Psoas muscle (tissue), 7 donors: ENCODE measurements at regions not wholly inside any gene's neighbourhood (a gene's known extent, or its start where the extent isn't known, plus 50 kb on each side); places are given as distances from the start of the nearest gene placed in this dataset.

Source experiments
- ATAC-seq, 4 donors: fragments of 200-7000 bp; cut with Tn5 transposase; one replicate each; pipeline ENCODE4 v1.9.1; 2020; ENCODE audit warnings: moderate library complexity in 3 of 4, mild to moderate bottlenecking in 2 of 4
- DNase-seq, 2 donors: peaks; one replicate each; pipeline ENCODE4 v3.0.0-alpha.2; 2020
- H3K27ac ChIP-seq: fragments of 200-600 bp; one replicate; pipeline ENCODE4 v1.8.0; 2022
- H3K27me3 ChIP-seq, 3 donors: fragments of 200-600 bp in 1 of 3; one replicate each; pipeline versions ENCODE4 v1.6.1 to v1.8.0; 2013 to 2022; ENCODE audit warnings: low read length in 2 of 3, mild to moderate bottlenecking in 2 of 3, moderate library complexity in 1 of 3; ENCODE audit not compliant: insufficient read depth in 3 of 3
- H3K36me3 ChIP-seq, 2 donors: fragments of 200-600 bp in 1 of 2; one replicate each; pipeline versions ENCODE4 v1.6.1 to v1.8.0; 2013 to 2022; ENCODE audit warnings: low read depth in 1 of 2, mild to moderate bottlenecking in 1 of 2, moderate library complexity in 1 of 2; ENCODE audit not compliant: insufficient read depth in 1 of 2
- H3K4me1 ChIP-seq: fragments of 200-600 bp; one replicate; pipeline ENCODE4 v1.8.0; 2022
- H3K4me3 ChIP-seq: fragments of 200-600 bp; one replicate; pipeline ENCODE4 v1.8.0; 2022; ENCODE audit warnings: mild to moderate bottlenecking
- H3K9me3 ChIP-seq: fragments of 200-600 bp; one replicate; pipeline ENCODE4 v1.8.0; 2022
- WGBS, 3 donors: extraction: QIAGEN DNeasy Blood & Tissue Kit; methylation state at CpG; one replicate each; pipeline versions ENCODE4 v1.1.6 to v1.1.7; 2013; 5-methylcytosine and 5-hydroxymethylcytosine counted together
- intact Hi-C, 2 donors: fragments of 100-400 bp; cut with DNase I; formaldehyde crosslinking; loops; one replicate each; pipeline versions ENCODE4 v1.11.0 to v1.14.2; 2022
- TF ChIP-seq, protein P1 (sequence below): fragments of 200-600 bp; IDR thresholded peaks from one replicate; pipeline ENCODE4 v1.8.0; 2022; ENCODE audit warnings: antibody characterized with exemption
- donor health status: healthy with polysubstance abuse.
- donor health status: DM: no; HTN: no; CAD: no; lungs with moderate emphysema.
- donor health status: Bipolar disorder and iron deficiency.
- donor health status: healthy.
- donor health status: DM: yes; HTN: yes; CAD: no.
- donor health status: DM: no; HTN: no; CAD: no.
- donor health status: DM: yes; HTN: yes; CAD: no.

- Histone ChIP-seq H3K9me3 (peaks cover 3% of the 10 kb centered on the region), H3K36me3 (no peaks in the 10 kb centered on the region), H3K4me3 (no peak overlapping the region), H3K4me1 (no peaks in the 10 kb centered on the region), H3K27ac (no peak overlapping the region), H3K27me3 (no peaks in the 10 kb centered on the region)
- 10 to 33% (median 23%) methylated on average over 1 of the region's 1 CpG for WGBS, 3 donors
- ATAC-seq, result no peak
- intact Hi-C loops, result no loop called here
- no peak for DNase-seq
- TF ChIP-seq, protein P1, sequence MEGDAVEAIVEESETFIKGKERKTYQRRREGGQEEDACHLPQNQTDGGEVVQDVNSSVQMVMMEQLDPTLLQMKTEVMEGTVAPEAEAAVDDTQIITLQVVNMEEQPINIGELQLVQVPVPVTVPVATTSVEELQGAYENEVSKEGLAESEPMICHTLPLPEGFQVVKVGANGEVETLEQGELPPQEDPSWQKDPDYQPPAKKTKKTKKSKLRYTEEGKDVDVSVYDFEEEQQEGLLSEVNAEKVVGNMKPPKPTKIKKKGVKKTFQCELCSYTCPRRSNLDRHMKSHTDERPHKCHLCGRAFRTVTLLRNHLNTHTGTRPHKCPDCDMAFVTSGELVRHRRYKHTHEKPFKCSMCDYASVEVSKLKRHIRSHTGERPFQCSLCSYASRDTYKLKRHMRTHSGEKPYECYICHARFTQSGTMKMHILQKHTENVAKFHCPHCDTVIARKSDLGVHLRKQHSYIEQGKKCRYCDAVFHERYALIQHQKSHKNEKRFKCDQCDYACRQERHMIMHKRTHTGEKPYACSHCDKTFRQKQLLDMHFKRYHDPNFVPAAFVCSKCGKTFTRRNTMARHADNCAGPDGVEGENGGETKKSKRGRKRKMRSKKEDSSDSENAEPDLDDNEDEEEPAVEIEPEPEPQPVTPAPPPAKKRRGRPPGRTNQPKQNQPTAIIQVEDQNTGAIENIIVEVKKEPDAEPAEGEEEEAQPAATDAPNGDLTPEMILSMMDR, result no peak
These were observed 220.0 kb upstream of the SEMA3C start for GRCh38 chr7:81138870-81139269.

GRCh38 chr7:81135324-81135723 is 216.5 kb upstream of the SEMA3C start:
- no peak overlapping the region for H3K27ac ChIP-seq
- WGBS, 3 donors, result 62 to 80% (median 77%) methylated on average over 4 of the region's 4 CpGs
- H3K9me3 ChIP-seq, result peaks cover 3% of the 10 kb centered on the region
- ATAC-seq (no peak), DNase-seq (no peak)
- H3K36me3 ChIP-seq, result no peaks in the 10 kb centered on the region
- intact Hi-C loops, result no loop called here
- H3K27me3 ChIP-seq, result no peaks in the 10 kb centered on the region
- no peaks in the 10 kb centered on the region for H3K4me1 ChIP-seq
- TF ChIP-seq, protein P1, result no peak
- H3K4me3 ChIP-seq, result no peak overlapping the region

GRCh38 chr7:81128011-81128410 is 209.2 kb upstream of the SEMA3C start:
- 83 to 100% (median 87%) methylated on average over 1 of the region's 1 CpG for WGBS, 3 donors

DNA sequence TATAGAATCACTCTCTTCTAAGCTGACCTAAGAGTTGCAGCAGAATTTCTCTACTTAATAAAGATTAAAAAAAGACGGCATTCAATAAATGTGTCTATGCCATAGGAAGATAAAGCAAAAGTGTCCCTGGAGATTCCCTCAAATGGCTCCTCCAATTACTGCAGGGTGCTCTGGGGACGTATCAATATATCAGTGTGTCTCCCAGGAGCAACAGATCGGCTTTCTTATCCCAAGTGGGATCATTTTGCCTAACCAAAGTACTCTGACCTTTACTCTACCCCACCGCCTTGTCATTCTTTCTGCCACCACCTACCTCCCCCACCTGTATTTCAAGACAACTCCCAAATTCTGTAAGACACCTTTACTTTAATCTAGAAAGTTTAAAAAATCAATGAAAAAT is 202.0 kb upstream of the SEMA3C start:
- no peaks in the 10 kb centered on the region for H3K9me3 ChIP-seq
- DNase-seq, result no peak
- H3K36me3 ChIP-seq, result no peaks in the 10 kb centered on the region
- TF ChIP-seq, protein P1, result no peak
- H3K4me3 ChIP-seq, result no peak overlapping the region
- intact Hi-C loops, result no loop called here
- no peaks in the 10 kb centered on the region for H3K27me3 ChIP-seq
- ATAC-seq, result no peak
- 65 to 75% (median 67%) methylated on average over 4 of the region's 4 CpGs for WGBS, 3 donors
- H3K4me1 ChIP-seq, result no peaks in the 10 kb centered on the region
- no peak overlapping the region for H3K27ac ChIP-seq

More at GRCh38 chr7:81128011-81128410, 209.2 kb upstream of the SEMA3C start:
- DNase-seq, result no peak
- Histone ChIP-seq H3K27ac (no peak overlapping the region), H3K9me3 (peaks cover 8% of the 10 kb centered on the region), H3K36me3 (no peaks in the 10 kb centered on the region), H3K4me3 (no peak overlapping the region), H3K4me1 (no peaks in the 10 kb centered on the region), H3K27me3 (no peaks in the 10 kb centered on the region)
- ATAC-seq, result no peak
- intact Hi-C loops, result no loop called here
- TF ChIP-seq, protein P1, result no peak

DNA sequence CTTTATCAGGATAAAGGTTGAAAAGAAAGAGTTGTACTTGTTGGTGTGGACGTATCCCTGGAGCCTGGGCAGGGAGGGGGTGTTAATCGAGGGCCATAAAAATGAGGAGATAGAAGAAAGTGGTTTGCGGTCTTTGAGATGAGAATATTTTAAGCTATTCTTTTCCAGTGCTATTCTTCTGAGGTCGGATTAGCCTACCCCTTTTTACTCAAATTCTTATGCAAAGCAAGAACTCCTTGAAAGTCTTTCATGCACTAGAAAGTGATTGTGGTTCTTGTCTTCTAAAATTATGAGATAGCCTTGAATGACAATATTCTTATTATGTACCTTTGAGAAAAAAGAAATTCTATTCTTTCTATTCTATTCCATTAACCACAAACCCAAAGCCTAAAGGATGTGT is 201.3 kb upstream of the SEMA3C start:
- Histone ChIP-seq H3K4me1 (no peaks in the 10 kb centered on the region), H3K9me3 (no peaks in the 10 kb centered on the region), H3K4me3 (no peak overlapping the region), H3K36me3 (no peaks in the 10 kb centered on the region), H3K27ac (no peak overlapping the region), H3K27me3 (no peaks in the 10 kb centered on the region)
- 89 to 95% (median 92%) methylated on average over 4 of the region's 4 CpGs for WGBS, 3 donors
- no peak for ATAC-seq
- no peak for DNase-seq
- TF ChIP-seq, protein P1, result no peak
- intact Hi-C loops, result no loop called here
